ENCODE measurements at regions not wholly inside any gene's neighbourhood (a gene's known extent, or its start where the extent isn't known, plus 50 kb on each side); places are given as distances from the start of the nearest gene placed in this dataset.

GRCh38 chr7:8998762-8999161 lies 565.4 kb downstream of the NXPH1 start:
- TF ChIP-seq CTCF (IDR thresholded peaks at IDR 0.05; ENCODE audit: insufficient read depth, low read depth, low read length) (no peak), EZH2 (IDR thresholded peaks at IDR 0.05; ENCODE audit: insufficient read depth, low read length) (no peak)

Data from astrocyte (in vitro differentiated cells and primary cell).